Aorta (tissue), 5 donors: ENCODE measurements at regions not wholly inside any gene's neighbourhood (a gene's known extent, or its start where the extent isn't known, plus 50 kb on each side); places are given as distances from the start of the nearest gene placed in this dataset.

Experiments
- ATAC-seq: fragments of 200-7000 bp; cut with Tn5 transposase; one replicate; pipeline ENCODE4 v1.9.1; 2022; ENCODE audit warnings: moderate library complexity; ENCODE audit not compliant: low FRiP score
- DNase-seq, 2 donors: peaks; one replicate each; pipeline ENCODE4 v3.0.0-alpha.2; 2020
- H3K27ac ChIP-seq, 2 donors: one replicate each; pipeline ENCODE4 v1.5.1; 2013; ENCODE audit warnings: low read length in 2 of 2, mild to moderate bottlenecking in 2 of 2, moderate library complexity in 2 of 2, control low read depth in 1 of 2, inconsistent platforms in 1 of 2, low read depth in 1 of 2
- H3K27me3 ChIP-seq, 2 donors: one replicate each; pipeline ENCODE4 v1.6.1; 2013; ENCODE audit warnings: control low read depth in 1 of 2, low read length in 1 of 2, mild to moderate bottlenecking in 1 of 2, moderate library complexity in 1 of 2; ENCODE audit not compliant: insufficient read depth in 2 of 2, control insufficient read depth in 1 of 2
- H3K36me3 ChIP-seq, 2 donors: one replicate each; pipeline ENCODE4 v1.6.1; 2013; ENCODE audit warnings: control low read depth in 1 of 2, low read length in 1 of 2, mild to moderate bottlenecking in 1 of 2; ENCODE audit not compliant: insufficient read depth in 2 of 2, control insufficient read depth in 1 of 2
- H3K4me1 ChIP-seq, 2 donors: one replicate each; pipeline ENCODE4 v1.6.1; 2013; ENCODE audit warnings: low read length in 2 of 2, control low read depth in 1 of 2, mild to moderate bottlenecking in 1 of 2, moderate library complexity in 1 of 2; ENCODE audit not compliant: insufficient read depth in 2 of 2, control insufficient read depth in 1 of 2
- H3K4me3 ChIP-seq, 2 donors: one replicate each; pipeline ENCODE4 v1.5.1; 2013; ENCODE audit warnings: low read length in 2 of 2, control low read depth in 1 of 2, mild to moderate bottlenecking in 1 of 2
- H3K9me3 ChIP-seq: one replicate; pipeline ENCODE4 v1.6.1; 2013; ENCODE audit warnings: mild to moderate bottlenecking, low read length; ENCODE audit not compliant: control insufficient read depth
- WGBS, 2 donors: extraction: QIAGEN DNeasy Blood & Tissue Kit; methylation state at CpG; one replicate each; pipeline ENCODE4 v1.1.7; 2013; 5-methylcytosine and 5-hydroxymethylcytosine counted together
- intact Hi-C, 2 donors: fragments of 100-400 bp; cut with DNase I; formaldehyde crosslinking; loops; one replicate each; pipeline versions ENCODE4 v1.14.2 to v1.15.0; 2022
- donor health status: healthy with polysubstance abuse.
- donor health status: Bipolar disorder and iron deficiency.
- donor health status: DM: no; HTN: no; CAD: no.
- donor health status: DM: no; HTN: no; CAD: no.
- donor health status: DM: yes; HTN: yes; CAD: no.

- ATAC-seq, result no peak
- intact Hi-C loops, result no loop called here
- no peaks in the 10 kb centered on the region for H3K9me3 ChIP-seq
- H3K4me3 ChIP-seq, result no peak overlapping the region
- DNase-seq, result no peak
- no peaks in the 10 kb centered on the region for H3K36me3 ChIP-seq
- H3K4me1 ChIP-seq, result no peaks in the 10 kb centered on the region
- no peak overlapping the region for H3K27ac ChIP-seq
- WGBS, 2 donors, result 94 to 95% methylated on average over 11 of the region's 11 CpGs
- H3K27me3 ChIP-seq, result no peaks in the 10 kb centered on the region
These were observed 784.0 kb upstream of the TMEM132C start for GRCh38 chr12:127482950-127483349.

DNA sequence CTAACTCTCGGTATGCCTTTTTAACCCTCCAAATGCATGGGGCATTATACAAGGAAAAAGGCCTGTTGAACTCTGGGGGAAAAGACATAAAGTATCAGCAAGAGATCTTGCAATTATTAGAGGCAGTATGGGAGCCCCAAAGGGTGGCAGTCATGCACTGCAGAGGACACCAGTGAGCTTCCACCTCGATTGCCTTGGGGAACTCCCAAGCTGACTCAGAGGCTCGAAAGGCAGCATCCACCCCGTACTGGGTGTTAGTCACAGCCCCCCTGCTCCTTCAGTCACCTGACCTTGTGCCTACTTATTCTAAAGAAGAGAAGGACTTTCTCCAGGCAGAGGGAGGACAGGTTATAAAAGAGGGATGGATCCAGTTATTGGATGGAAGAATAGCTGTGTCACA is 781.4 kb upstream of the TMEM132C start:
- Histone ChIP-seq H3K27ac (no peak overlapping the region), H3K4me3 (no peak overlapping the region), H3K27me3 (no peaks in the 10 kb centered on the region), H3K9me3 (no peaks in the 10 kb centered on the region), H3K4me1 (no peaks in the 10 kb centered on the region), H3K36me3 (no peaks in the 10 kb centered on the region)
- DNase-seq (peak in 1 of 2 donors; percentile 59), ATAC-seq (no peak)
- 34 to 38% methylated on average over 4 of the region's 4 CpGs for WGBS, 2 donors
- intact Hi-C loops, result no loop called here

GRCh38 chr12:127487031-127487430 is 779.9 kb upstream of the TMEM132C start:
- DNase-seq, result no peak
- no peak for ATAC-seq
- no peaks in the 10 kb centered on the region for H3K9me3 ChIP-seq
- H3K36me3 ChIP-seq, result no peaks in the 10 kb centered on the region
- no peak overlapping the region for H3K27ac ChIP-seq
- intact Hi-C loops, result no loop called here
- WGBS, 2 donors, result 36 to 37% methylated on average over 1 of the region's 1 CpG
- no peak overlapping the region for H3K4me3 ChIP-seq
- H3K27me3 ChIP-seq, result no peaks in the 10 kb centered on the region
- H3K4me1 ChIP-seq, result no peaks in the 10 kb centered on the region

DNA sequence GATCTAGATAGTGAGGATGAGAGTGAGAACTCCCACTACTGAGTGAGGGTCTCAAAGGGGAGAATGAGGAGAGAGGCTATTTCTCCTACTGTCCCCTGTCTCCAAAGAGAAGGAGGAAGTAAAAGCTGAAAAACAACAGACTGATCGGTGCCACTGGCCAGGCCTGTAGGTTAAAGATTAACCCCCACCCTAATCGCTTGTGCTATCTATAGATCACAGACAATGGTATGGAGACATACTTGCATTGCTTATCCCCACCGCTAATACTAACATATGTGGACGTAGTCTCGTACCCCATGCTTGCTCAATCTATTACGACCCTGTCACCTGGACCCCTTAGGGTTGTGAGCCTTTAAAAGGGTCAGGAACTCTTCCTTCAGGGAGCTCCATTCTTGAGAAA is 777.9 kb upstream of the TMEM132C start:
- Histone ChIP-seq H3K36me3 (no peaks in the 10 kb centered on the region), H3K27me3 (no peaks in the 10 kb centered on the region), H3K9me3 (no peaks in the 10 kb centered on the region), H3K4me3 (no peak overlapping the region), H3K4me1 (no peaks in the 10 kb centered on the region), H3K27ac (no peak overlapping the region)
- ATAC-seq, result no peak
- WGBS, 2 donors, result 90 to 92% methylated on average over 6 of the region's 6 CpGs
- no peak for DNase-seq
- intact Hi-C loops, result no loop called here

- Histone ChIP-seq H3K27ac (no peak overlapping the region), H3K4me3 (no peak overlapping the region), H3K4me1 (no peaks in the 10 kb centered on the region), H3K36me3 (no peaks in the 10 kb centered on the region), H3K27me3 (no peaks in the 10 kb centered on the region), H3K9me3 (no peaks in the 10 kb centered on the region)
- DNase-seq, result no peak
- no peak for ATAC-seq
- WGBS, 2 donors, result 78 to 85% methylated on average over 17 of the region's 17 CpGs
- intact Hi-C loops, result no loop called here
These were observed 771.7 kb upstream of the TMEM132C start for GRCh38 chr12:127494961-127495915.

GRCh38 chr12:127496255-127496654 is 770.7 kb upstream of the TMEM132C start:
- DNase-seq, result no peak
- H3K27ac ChIP-seq, result no peak overlapping the region
- H3K4me3 ChIP-seq, result no peak overlapping the region
- H3K4me1 ChIP-seq, result no peaks in the 10 kb centered on the region
- WGBS, 2 donors, result 78 to 80% methylated on average over 6 of the region's 6 CpGs
- no peaks in the 10 kb centered on the region for H3K36me3 ChIP-seq
- no peak for ATAC-seq
- intact Hi-C loops, result no loop called here
- no peaks in the 10 kb centered on the region for H3K9me3 ChIP-seq
- no peaks in the 10 kb centered on the region for H3K27me3 ChIP-seq

GRCh38 chr12:127500512-127501035 is 766.4 kb upstream of the TMEM132C start:
- ATAC-seq (no peak), DNase-seq (no peak)
- intact Hi-C loops, result no loop called here
- Histone ChIP-seq H3K36me3 (no peaks in the 10 kb centered on the region), H3K4me1 (no peaks in the 10 kb centered on the region), H3K4me3 (no peak overlapping the region), H3K27me3 (no peaks in the 10 kb centered on the region), H3K9me3 (no peaks in the 10 kb centered on the region), H3K27ac (no peak overlapping the region)
- 81 to 86% methylated on average over 7 of the region's 7 CpGs for WGBS, 2 donors

DNA sequence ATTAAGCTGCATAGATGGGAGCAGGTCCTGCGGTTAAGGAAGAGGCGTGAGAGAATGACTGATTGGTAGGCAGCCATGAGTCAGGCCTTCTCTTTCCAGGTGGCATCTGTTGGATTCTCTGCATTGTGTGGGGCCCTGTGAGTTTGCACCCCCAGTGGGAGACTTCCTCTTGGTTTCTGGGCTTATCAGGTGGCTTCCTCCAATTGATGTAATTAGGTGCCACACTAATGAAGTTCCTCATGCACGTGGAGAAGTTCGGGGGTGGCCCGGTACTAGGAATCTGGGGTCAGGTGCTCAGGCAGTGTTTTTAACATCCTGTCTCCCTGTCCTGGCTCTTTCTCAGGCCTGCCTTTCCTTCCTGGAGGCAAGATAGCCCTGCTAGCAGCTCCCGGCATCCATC is 765.1 kb upstream of the TMEM132C start:
- WGBS, 2 donors, result 90 to 93% methylated on average over 6 of the region's 6 CpGs
- DNase-seq (no peak), ATAC-seq (no peak)
- H3K9me3 ChIP-seq, result no peaks in the 10 kb centered on the region
- H3K27ac ChIP-seq, result no peak overlapping the region
- no peak overlapping the region for H3K4me3 ChIP-seq
- no peaks in the 10 kb centered on the region for H3K4me1 ChIP-seq
- intact Hi-C loops, result no loop called here
- no peaks in the 10 kb centered on the region for H3K27me3 ChIP-seq
- H3K36me3 ChIP-seq, result no peaks in the 10 kb centered on the region

DNA sequence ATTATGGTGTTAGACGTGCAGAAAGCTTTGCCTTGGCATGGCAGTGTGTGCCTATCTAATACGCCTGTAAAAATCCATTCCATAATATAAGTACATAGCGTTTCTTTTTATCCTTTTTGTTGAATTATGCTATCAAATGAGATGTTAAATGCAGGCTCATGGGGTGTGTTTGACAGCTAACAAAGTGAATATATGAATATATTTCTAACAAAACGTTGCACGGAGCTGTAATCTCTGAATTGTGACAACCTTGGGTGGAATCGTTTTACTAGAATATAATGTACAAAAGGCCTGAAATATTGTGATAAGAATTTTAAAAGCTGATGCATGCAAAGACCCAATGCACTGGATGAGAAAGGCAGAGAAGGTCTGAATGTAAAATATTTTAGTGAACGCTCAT is 763.7 kb upstream of the TMEM132C start:
- intact Hi-C loops, result no loop called here
- H3K36me3 ChIP-seq, result no peaks in the 10 kb centered on the region

More for the DNA sequence above, 763.7 kb upstream of the TMEM132C start:
- no peaks in the 10 kb centered on the region for H3K27me3 ChIP-seq
- no peak for ATAC-seq
- no peaks in the 10 kb centered on the region for H3K9me3 ChIP-seq
- no peaks in the 10 kb centered on the region for H3K4me1 ChIP-seq
- 79 to 80% methylated on average over 7 of the region's 7 CpGs for WGBS, 2 donors
- DNase-seq, result no peak
- H3K27ac ChIP-seq, result no peak overlapping the region
- H3K4me3 ChIP-seq, result no peak overlapping the region
